ENCODE measurements at regions not wholly inside any gene's neighbourhood (a gene's known extent, or its start where the extent isn't known, plus 50 kb on each side); places are given as distances from the start of the nearest gene placed in this dataset.
A peak's percentile ranks its signal among the peaks of the same experiment; 100 is the strongest.

- DNase-seq (ENCODE audit: low read depth in 3 of 3, low spot score in 2 of 3), result no peak
These were observed 141.8 kb downstream of the ENGASE start for GRCh38 chr17:79216391-79216790.

DNA sequence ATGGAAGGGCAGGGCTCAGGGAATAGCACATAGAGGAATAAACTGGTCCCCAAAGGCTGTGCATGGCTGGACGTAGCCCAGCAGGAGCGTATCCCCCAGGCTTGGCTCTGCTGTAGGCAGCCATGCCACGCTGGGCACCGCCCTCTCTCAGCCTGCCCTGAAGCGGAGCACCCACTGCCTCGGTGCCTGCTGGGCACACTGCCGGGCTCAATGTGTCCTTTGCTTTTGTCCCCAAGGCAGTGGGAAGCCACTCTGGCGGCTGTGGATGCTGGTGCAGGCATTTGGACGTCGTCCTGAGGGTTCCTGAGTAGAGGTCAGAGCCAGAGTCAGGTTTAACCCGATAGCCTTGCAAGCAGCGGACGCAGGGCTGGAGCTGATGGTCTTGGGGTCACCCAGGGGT is 141.0 kb downstream of the ENGASE start:
- no peak for DNase-seq (ENCODE audit: low read depth in 3 of 3, low spot score in 2 of 3)

DNA sequence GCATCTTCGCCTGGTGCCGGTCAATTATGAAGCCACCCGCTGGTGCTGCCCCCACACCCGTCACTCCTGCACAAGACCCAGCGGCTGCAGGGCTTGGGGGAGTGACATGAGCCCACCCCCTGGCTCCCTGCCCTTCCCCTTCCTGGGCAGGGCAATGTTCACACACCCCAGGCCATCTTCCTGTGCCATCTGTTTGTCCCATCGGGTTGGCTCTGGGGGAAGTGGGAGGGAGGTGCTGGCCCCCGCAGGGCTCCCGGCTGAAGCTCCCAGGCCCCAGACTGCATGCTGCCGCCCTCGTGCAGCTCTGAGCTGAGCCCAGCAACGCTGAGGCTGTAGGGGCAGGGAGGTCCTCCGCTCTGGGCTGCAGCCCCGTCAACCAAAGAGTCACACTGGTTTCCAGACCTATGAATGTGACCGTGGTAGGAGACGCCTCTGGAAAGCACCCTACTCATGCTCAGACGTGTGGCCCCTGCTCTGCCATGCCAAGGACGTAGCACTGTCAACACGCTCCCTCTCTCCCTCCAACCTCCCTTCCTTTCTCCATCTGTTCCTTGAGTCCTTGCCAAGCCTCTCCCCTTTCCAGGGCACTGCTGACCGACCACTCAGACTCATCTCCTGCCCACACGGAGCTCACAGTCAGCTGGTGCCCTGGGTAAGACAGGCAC is 140.4 kb downstream of the ENGASE start:
- no peak for DNase-seq (ENCODE audit: low read depth in 3 of 3, low spot score in 2 of 3)

DNA sequence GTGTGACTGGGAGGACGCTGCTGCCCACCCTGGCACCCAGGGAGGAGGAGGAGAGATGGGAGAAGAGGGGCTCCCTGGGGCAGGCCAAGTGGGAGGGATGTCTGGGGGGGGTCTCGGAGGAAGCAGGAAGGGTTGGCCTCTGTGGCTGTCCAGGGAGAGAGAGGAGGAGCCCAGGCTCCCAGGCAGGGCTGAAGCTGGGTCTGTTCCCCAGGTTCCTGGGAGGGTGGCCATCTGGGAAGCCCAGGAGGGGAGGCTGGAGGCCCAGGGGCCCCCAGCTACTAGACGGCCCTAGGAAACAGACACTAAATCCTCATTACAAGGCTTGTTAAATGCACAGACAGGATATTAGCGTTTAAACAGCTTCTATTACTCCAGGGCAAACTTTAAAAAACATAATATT is 139.8 kb downstream of the ENGASE start:
- DNase-seq (ENCODE audit: low read depth in 3 of 3, low spot score in 2 of 3), result no peak

DNA sequence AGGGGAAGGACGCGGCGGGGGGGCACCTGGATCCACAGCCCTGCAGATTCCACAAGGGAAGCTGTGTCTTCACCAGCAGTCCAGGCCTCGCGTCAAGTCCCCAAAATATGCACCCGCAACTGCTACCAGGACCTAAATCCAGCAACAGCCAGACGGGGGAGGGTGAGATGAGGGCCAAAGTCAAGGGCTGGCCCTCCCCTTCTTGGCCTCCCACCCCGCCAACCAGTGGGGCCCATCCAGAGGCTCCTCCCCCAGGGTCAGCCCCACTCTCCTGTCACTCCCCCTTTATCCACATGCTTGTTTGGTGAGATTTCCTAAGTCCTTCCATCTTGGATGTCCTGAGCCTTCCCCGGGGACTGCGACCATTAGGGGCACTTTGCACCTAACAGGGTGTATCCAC is 138.7 kb downstream of the ENGASE start:
- DNase-seq (ENCODE audit: low read depth in 3 of 3, low spot score in 2 of 3), result no peak

GRCh38 chr17:79212149-79213087 is 137.8 kb downstream of the ENGASE start:
- no peak for DNase-seq (ENCODE audit: low read depth in 3 of 3, low spot score in 2 of 3)

- DNase-seq (ENCODE audit: low read depth in 3 of 3, low spot score in 2 of 3), result no peak
These were observed 136.6 kb downstream of the ENGASE start for GRCh38 chr17:79211061-79211770.

DNA sequence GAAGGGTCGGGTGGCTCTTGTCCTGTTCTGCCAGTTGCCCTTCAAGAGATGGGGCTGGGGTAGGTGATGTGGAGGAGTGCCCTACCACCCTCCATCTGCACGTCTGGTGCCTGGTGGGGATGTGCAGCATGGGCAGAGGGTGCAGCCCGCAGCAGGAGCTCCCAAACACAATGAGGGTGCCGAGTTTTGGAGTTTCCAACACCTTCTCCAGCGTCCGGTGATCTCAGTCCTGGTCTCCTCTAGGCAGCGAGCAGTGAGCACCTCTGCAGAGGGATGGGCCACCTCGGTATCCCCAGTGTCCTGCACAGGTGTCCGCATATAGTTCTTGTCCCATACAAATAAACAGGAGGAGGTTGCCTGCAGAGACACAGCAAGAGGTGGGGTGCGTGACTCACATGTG is 136.0 kb downstream of the ENGASE start:
- DNase-seq (ENCODE audit: low read depth in 3 of 3, low spot score in 2 of 3), result no peak

DNA sequence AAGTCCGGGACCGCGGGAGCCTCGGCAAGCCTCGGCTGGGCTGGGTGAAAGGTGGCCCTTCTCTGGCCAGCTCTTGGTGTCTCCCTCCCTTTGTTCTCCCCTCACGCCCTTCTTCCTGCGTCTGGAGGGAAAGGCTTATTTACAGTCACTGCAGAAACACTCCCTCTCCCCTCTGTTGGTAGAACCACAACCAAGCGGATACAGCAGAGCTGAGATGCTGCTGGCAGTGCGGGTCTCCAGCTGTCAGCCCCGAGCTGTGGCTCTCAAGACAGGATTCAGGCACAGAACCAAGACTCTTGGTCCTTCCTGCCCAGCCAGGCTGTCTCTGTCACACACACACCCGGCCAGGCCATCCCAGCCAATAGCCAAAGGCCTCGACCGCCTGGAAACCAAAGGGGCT is 133.3 kb downstream of the ENGASE start:
- no peak for DNase-seq (ENCODE audit: low read depth in 3 of 3, low spot score in 2 of 3)

GRCh38 chr17:79205688-79206205 is 131.1 kb downstream of the ENGASE start:
- no peak for DNase-seq (ENCODE audit: low read depth in 3 of 3, low spot score in 2 of 3)

DNA sequence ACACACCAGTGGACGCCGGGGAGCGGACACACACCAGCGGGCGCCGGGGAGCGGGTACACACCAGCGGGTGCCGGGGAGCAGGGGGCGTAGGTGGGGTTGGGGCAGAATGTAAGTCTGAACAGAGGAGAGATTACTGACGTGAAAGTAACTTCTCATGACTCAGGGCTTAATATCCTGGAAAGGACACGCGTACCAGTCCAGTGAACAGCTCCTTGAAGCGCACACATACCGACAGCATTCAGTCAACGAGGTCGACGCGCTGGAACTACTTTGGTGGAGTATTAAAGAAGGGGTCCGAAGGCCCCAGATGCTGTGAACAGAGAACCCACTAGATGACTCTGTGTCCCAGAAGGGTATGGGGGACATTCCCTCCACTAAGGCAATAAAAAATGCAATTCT is 129.6 kb downstream of the ENGASE start:
- DNase-seq (ENCODE audit: low read depth in 3 of 3, low spot score in 2 of 3), result no peak

DNA sequence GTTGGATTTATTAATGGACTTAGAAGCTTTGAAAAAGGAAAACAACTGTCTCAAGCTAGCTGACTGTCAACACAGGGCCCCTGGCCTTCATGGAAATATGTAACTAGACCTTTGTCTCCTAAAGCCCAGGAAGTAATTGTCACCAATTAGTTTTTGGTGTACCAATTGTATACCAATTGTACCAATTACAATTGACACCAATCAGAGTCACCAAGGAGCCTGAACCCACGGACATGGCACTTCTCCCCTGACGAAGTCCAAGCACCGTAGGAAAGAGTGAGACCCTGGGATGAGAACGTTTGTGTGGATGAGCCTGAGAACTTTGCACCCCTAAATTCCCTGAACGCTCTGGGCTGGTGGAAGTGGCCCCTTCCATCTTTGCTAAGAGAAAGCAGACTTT is 129.0 kb downstream of the ENGASE start:
- DNase-seq (ENCODE audit: low read depth in 3 of 3, low spot score in 2 of 3), result no peak

GRCh38 chr17:79203016-79203415 is 128.4 kb downstream of the ENGASE start:
- DNase-seq (ENCODE audit: low read depth in 3 of 3, low spot score in 2 of 3), result no peak

- DNase-seq (ENCODE audit: low read depth in 3 of 3, low spot score in 2 of 3), result no peak
These were observed 127.9 kb downstream of the ENGASE start for GRCh38 chr17:79202480-79202879.

DNA sequence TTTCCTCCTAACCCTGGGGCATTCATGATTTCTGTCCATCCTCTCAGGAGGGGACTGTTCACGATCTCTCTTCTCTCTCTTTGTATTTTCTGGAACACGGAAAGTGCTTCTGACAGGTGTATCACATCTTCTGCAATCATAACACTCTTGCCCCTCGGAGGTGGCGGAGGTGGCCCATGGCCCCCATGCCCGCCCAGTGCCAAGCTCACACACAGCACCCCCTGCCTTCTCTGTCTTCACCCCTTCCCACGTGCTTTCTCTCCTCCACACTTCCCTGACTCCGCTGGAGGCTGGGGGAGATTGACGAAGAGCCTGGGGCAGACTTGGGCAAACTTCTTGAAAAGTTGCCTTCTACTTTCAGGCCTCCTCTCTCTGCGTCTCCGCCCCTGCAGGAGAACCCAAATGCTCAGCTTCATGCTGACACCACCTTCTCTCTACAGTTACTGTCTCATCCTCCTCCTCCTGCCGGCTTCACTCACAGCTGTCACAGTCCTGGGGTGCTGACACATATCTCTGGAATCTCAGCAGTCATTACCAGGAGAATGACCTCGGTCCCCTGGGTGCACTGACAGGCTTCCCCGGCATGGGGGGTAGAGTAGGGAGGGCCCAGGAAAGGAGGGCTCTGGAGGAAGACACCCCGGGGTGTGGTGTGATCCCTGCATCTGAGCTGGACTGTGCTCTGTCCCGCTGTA is 127.1 kb downstream of the ENGASE start:
- DNase-seq (ENCODE audit: low read depth in 3 of 3, low spot score in 2 of 3), result no peak

GRCh38 chr17:79201119-79201518 is 126.5 kb downstream of the ENGASE start:
- DNase-seq (ENCODE audit: low read depth in 3 of 3, low spot score in 2 of 3), result no peak

- no peak for DNase-seq (ENCODE audit: low read depth in 3 of 3, low spot score in 2 of 3)
These were observed 122.3 kb downstream of the ENGASE start for GRCh38 chr17:79196913-79197312.

DNA sequence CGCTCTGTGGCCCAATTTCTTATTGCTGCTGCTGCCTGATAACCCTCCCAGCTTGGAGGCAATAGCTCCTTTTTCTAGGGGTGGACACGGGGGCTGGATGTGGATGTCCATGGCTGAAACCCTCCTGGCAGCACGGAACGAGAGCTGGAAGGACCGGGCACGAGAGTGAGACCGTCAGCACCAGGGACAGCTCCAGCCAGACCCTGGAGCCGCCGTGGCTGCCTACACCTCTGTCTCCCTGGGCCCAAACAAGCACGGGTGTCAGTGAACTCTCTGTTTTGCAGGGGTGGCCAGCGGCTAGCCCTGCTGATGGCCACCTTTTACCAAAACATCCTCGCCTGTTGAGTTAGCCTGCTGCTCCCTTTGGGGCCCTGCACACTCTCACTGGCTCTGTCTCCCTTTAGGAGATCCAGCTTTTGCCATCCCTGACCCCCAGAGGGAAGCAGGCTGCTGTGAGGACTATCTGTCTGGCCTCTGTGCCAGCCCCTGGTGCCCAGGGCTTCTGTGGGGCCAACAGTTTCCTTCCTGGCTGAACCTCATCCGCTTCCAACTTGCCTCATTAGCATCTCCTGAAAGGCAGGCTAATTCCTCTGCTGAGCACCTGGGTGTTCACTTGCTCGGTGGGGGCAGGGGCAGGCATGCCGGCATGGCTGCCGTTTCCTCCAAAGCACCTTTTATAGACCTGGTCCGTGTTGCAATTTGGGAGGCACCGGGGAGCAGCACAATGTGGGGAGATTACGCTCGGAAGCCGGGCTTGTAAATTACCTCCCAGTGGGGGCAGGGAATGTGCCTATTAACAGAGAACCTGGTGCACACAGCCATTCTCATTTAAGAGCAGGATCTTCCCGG is 118.1 kb downstream of the ENGASE start:
- peak; percentile 41 to 60 (median 55) for DNase-seq (ENCODE audit: low read depth in 3 of 3, low spot score in 2 of 3)

DNA sequence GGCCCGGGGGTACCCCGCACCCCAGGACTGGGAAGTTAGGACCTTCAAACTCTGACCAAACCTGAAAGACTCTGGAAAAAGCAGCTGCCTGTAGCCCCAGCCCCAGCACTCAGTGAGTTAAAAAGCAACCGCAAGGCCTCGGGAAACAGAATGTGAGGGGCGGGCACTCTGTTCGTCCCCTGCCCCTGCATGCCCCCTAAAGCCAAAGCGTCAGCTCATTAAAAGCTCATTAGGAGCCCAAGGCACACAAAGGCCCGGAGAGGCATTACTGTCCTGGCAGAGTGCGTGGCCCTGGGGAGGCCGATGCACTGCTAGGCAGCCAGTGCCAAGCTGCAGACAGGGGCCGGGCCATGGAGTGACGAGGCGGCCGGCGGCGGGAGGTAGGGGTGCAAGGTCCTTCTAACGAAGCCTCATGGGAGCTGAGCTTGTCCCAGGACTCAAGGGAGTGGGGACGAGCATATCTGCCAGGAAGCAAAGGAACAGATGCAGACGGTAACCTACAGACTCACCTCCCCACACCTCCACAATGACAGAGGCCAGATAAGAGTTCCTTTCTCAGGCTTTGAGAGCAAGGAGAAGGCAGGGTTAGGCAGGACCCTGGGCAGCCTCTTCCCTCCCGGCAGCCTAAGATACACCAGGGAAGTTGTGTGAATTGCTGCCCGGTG is 116.8 kb downstream of the ENGASE start:
- DNase-seq (ENCODE audit: low read depth in 3 of 3, low spot score in 2 of 3), result no peak

Measured in right renal cortex interstitium (tissue), 3 donors.